Fibroblast of lung (primary cell): ENCODE measurements at regions not wholly inside any gene's neighbourhood (a gene's known extent, or its start where the extent isn't known, plus 50 kb on each side); places are given as distances from the start of the nearest gene placed in this dataset.

Source experiments
- EZH2 ChIP-seq: IDR thresholded peaks from 2 replicates; pipeline ENCODE4 v1.5.1; 2012; ENCODE audit warnings: low read length, control low read depth, mild to moderate bottlenecking; ENCODE audit errors: missing control alignments
- TF ChIP-seq, protein P1 (sequence below), 2 donors: IDR thresholded peaks in 1 of 2; conservative IDR thresholded peaks in 1 of 2; 1 replicate in 1 of 2; 2 replicates in 1 of 2; pipeline ENCODE4 v1.5.1; 2011 to 2012; ENCODE audit warnings: low read length in 2 of 2, control low read depth in 1 of 2, inconsistent platforms in 1 of 2, low read depth in 1 of 2, mild to moderate bottlenecking in 1 of 2

GRCh38 chr10:58990693-58991092, 185.8 kb upstream of the PHYHIPL start:
- no peak for TF ChIP-seq EZH2
- TF ChIP-seq, protein P1, sequence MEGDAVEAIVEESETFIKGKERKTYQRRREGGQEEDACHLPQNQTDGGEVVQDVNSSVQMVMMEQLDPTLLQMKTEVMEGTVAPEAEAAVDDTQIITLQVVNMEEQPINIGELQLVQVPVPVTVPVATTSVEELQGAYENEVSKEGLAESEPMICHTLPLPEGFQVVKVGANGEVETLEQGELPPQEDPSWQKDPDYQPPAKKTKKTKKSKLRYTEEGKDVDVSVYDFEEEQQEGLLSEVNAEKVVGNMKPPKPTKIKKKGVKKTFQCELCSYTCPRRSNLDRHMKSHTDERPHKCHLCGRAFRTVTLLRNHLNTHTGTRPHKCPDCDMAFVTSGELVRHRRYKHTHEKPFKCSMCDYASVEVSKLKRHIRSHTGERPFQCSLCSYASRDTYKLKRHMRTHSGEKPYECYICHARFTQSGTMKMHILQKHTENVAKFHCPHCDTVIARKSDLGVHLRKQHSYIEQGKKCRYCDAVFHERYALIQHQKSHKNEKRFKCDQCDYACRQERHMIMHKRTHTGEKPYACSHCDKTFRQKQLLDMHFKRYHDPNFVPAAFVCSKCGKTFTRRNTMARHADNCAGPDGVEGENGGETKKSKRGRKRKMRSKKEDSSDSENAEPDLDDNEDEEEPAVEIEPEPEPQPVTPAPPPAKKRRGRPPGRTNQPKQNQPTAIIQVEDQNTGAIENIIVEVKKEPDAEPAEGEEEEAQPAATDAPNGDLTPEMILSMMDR (conservative IDR thresholded peaks at IDR 0.05 in 1 of 2, IDR thresholded peaks at IDR 0.05 in 1 of 2; ENCODE audit: low read depth in 1 of 2, low read length in 2 of 2): no peak
